HEK293T (cell line): ENCODE measurements at regions not wholly inside any gene's neighbourhood (a gene's known extent, or its start where the extent isn't known, plus 50 kb on each side); places are given as distances from the start of the nearest gene placed in this dataset.

ENCODE experiments used
- BHLHE40 ChIP-seq: fragments of 450-650 bp; IDR thresholded peaks from 2 replicates; pipeline ENCODE4 v1.6.1; 2016; ENCODE audit warnings: mild to moderate bottlenecking, moderate library complexity, borderline replicate concordance
- ELF4 ChIP-seq: fragments of 450-650 bp; IDR thresholded peaks from 2 replicates; pipeline ENCODE4 v1.6.1; 2017; ENCODE audit warnings: antibody characterized with exemption
- ZNF384 ChIP-seq: fragments of 450-650 bp; IDR thresholded peaks from 2 replicates; pipeline ENCODE4 v1.6.1; 2016

GRCh38 chr15:35958021-35958420 lies 412.1 kb upstream of the DPH6 start:
- TF ChIP-seq BHLHE40 (no peak), ZNF384 (no peak), ELF4 (no peak)
